ENCODE measurements at regions not wholly inside any gene's neighbourhood (a gene's known extent, or its start where the extent isn't known, plus 50 kb on each side); places are given as distances from the start of the nearest gene placed in this dataset.

DNA sequence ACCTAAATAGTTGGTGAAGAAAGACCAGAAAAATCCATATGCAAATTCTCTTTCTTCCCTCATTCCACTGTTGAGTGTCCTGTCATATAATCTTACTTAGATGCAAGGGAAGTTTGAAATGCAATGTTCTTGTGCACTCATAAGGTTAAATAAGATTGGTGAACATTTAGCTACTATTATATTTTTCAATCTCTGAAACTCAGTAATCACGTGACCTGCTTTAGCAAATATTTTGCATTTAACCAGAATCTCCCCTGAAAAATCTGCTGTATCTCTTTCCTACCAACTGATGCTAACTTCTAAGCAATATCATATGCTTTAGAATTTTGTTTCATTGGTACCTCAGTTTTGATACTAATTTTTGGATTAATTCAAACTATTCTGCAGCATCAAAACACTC is 533.2 kb downstream of the RIT2 start:
- Histone ChIP-seq H3K4me2 (ENCODE audit: low read length) (no peak overlapping the region), H3K79me2 (no peaks in the 10 kb centered on the region), H3K4me3 (ENCODE audit: low read depth, low read length) (no peak overlapping the region), H3K9ac (no peak overlapping the region), H3K36me3 (ENCODE audit: control insufficient read depth, insufficient read depth, low read length) (no peaks in the 10 kb centered on the region), H3K9me3 (ENCODE audit: control insufficient read depth, low read length) (no peaks in the 10 kb centered on the region), H3K4me1 (no peaks in the 10 kb centered on the region), H3K27me3 (ENCODE audit: control insufficient read depth, insufficient read depth, low read length) (no peaks in the 10 kb centered on the region), H3K27ac (no peak overlapping the region), H2AFZ (no peak overlapping the region)
- TF ChIP-seq, protein P1, sequence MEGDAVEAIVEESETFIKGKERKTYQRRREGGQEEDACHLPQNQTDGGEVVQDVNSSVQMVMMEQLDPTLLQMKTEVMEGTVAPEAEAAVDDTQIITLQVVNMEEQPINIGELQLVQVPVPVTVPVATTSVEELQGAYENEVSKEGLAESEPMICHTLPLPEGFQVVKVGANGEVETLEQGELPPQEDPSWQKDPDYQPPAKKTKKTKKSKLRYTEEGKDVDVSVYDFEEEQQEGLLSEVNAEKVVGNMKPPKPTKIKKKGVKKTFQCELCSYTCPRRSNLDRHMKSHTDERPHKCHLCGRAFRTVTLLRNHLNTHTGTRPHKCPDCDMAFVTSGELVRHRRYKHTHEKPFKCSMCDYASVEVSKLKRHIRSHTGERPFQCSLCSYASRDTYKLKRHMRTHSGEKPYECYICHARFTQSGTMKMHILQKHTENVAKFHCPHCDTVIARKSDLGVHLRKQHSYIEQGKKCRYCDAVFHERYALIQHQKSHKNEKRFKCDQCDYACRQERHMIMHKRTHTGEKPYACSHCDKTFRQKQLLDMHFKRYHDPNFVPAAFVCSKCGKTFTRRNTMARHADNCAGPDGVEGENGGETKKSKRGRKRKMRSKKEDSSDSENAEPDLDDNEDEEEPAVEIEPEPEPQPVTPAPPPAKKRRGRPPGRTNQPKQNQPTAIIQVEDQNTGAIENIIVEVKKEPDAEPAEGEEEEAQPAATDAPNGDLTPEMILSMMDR (IDR thresholded peaks at IDR 0.05), result no peak

DNA sequence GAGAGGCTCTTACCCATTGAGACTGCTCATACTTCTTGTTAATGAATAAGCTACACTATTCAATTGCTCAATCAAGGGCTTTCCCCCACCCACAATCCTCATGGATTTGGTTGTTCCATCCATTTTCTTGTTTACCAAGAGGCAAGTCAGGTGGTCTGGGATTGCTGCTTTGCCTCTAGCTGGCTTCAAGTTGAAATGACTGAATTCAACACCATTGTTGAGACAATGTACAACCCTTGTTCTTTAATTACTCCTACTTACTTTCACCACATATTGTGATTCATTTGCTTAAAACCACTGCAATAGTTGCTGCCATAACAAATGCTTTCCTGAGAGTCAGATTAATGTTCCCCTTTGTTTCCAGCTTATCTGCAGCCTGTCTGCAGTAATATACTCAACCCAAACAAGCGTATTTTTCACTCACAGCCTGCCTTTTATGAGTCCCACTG is 532.2 kb downstream of the RIT2 start:
- Histone ChIP-seq H3K27me3 (ENCODE audit: control insufficient read depth, insufficient read depth, low read length) (no peaks in the 10 kb centered on the region), H3K9me3 (ENCODE audit: control insufficient read depth, low read length) (no peaks in the 10 kb centered on the region), H3K4me2 (ENCODE audit: low read length) (no peak overlapping the region), H3K9ac (no peak overlapping the region), H3K36me3 (ENCODE audit: control insufficient read depth, insufficient read depth, low read length) (no peaks in the 10 kb centered on the region), H3K4me3 (ENCODE audit: low read depth, low read length) (no peak overlapping the region), H3K79me2 (no peaks in the 10 kb centered on the region), H3K4me1 (no peaks in the 10 kb centered on the region), H3K27ac (no peak overlapping the region), H2AFZ (no peak overlapping the region)
- TF ChIP-seq, protein P1 (IDR thresholded peaks at IDR 0.05), result no peak

DNA sequence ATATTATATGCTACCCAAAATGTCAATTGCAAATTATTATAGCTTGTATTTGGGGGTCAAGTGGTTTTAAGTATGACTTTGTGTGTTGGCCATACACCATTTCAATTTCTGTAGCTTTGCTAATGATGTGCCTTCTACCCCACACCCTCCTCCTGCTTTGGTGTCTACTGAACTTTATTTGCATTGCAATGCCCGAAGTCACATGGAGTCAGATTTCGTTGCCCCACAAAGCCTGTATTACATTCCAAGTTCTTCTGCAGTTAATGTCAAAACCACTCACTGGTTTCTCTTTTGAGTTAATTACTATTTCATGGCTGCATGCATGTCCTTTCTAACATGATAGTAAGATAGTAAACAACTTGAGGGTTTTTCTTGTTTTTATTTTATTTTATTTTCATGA is 528.9 kb downstream of the RIT2 start:
- Histone ChIP-seq H2AFZ (no peak overlapping the region), H3K79me2 (no peaks in the 10 kb centered on the region), H3K4me3 (ENCODE audit: low read depth, low read length) (no peak overlapping the region), H3K9ac (no peak overlapping the region), H3K27me3 (ENCODE audit: control insufficient read depth, insufficient read depth, low read length) (no peaks in the 10 kb centered on the region), H3K36me3 (ENCODE audit: control insufficient read depth, insufficient read depth, low read length) (no peaks in the 10 kb centered on the region), H3K27ac (no peak overlapping the region), H3K4me1 (no peaks in the 10 kb centered on the region), H3K4me2 (ENCODE audit: low read length) (no peak overlapping the region), H3K9me3 (ENCODE audit: control insufficient read depth, low read length) (no peaks in the 10 kb centered on the region)
- TF ChIP-seq, protein P1 (IDR thresholded peaks at IDR 0.05), result no peak

DNA sequence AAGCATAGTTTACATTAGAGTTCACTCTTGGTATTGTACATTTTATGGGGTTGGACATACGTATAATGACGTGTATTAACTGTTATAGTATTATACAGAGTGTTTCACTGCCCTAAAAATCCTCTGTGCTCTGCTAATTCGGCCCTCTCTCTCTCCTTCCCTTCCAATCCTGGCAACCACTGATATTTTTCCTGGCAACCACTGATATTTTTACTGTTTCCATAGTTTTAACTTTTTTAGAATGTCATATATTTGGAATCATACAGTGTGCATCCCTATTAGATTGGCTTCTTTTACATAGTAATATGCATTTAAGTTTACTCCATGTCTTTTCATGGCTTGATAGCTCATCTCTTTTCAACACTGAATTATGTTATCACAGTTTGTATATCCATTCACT is 526.7 kb downstream of the RIT2 start:
- H3K27ac ChIP-seq, result no peak overlapping the region
- H3K4me1 ChIP-seq, result no peaks in the 10 kb centered on the region
- no peaks in the 10 kb centered on the region for H3K36me3 ChIP-seq (ENCODE audit: control insufficient read depth, insufficient read depth, low read length)
- no peaks in the 10 kb centered on the region for H3K79me2 ChIP-seq
- H3K9me3 ChIP-seq (ENCODE audit: control insufficient read depth, low read length), result no peaks in the 10 kb centered on the region
- H3K4me3 ChIP-seq (ENCODE audit: low read depth, low read length), result no peak overlapping the region
- no peak overlapping the region for H2AFZ ChIP-seq
- no peak overlapping the region for H3K9ac ChIP-seq
- H3K27me3 ChIP-seq (ENCODE audit: control insufficient read depth, insufficient read depth, low read length), result no peaks in the 10 kb centered on the region
- TF ChIP-seq, protein P1 (IDR thresholded peaks at IDR 0.05), result no peak
- H3K4me2 ChIP-seq (ENCODE audit: low read length), result no peak overlapping the region

DNA sequence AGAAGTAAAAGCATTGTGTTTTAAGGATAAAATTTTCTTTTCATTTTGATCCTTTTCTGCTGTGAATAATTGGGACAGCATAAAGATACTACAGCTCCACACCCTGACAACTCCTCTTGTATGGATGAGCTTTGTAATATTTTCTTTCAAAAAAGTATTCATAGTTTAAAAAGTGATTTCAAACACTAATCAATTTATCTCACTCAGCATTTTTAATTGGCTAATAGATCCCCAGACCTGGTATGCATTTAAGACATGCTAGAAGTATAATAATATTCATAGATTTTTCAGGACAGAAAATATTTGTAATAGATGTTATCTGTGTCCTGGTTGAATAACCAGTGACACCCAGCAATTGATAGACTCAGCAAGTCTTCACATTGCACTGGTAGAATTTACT is 510.7 kb downstream of the RIT2 start:
- H3K79me2 ChIP-seq, result no peaks in the 10 kb centered on the region
- no peak overlapping the region for H3K9ac ChIP-seq
- no peaks in the 10 kb centered on the region for H3K4me1 ChIP-seq
- TF ChIP-seq, protein P1 (IDR thresholded peaks at IDR 0.05), result no peak
- no peaks in the 10 kb centered on the region for H3K36me3 ChIP-seq (ENCODE audit: control insufficient read depth, insufficient read depth, low read length)
- no peaks in the 10 kb centered on the region for H3K27me3 ChIP-seq (ENCODE audit: control insufficient read depth, insufficient read depth, low read length)
- no peak overlapping the region for H3K4me2 ChIP-seq (ENCODE audit: low read length)
- no peak overlapping the region for H3K27ac ChIP-seq
- no peaks in the 10 kb centered on the region for H3K9me3 ChIP-seq (ENCODE audit: control insufficient read depth, low read length)
- no peak overlapping the region for H3K4me3 ChIP-seq (ENCODE audit: low read depth, low read length)
- no peak overlapping the region for H2AFZ ChIP-seq

Data from parathyroid adenoma (tissue), 2 donors.